ENCODE measurements at regions not wholly inside any gene's neighbourhood (a gene's known extent, or its start where the extent isn't known, plus 50 kb on each side); places are given as distances from the start of the nearest gene placed in this dataset.

GRCh38 chr12:32033406-32033805 is 73.2 kb upstream of the BICD1 start:
- H3K36me3 Mint-ChIP-seq = no peaks in the 10 kb centered on the region
- H3K4me3 Mint-ChIP-seq = no peak overlapping the region
- no peak for DNase-seq
- Histone ChIP-seq H3K9me3 (ENCODE audit: control insufficient read depth, insufficient read depth, low read length) (no peaks in the 10 kb centered on the region), H3K27me3 (ENCODE audit: control insufficient read depth, insufficient read depth, low read length) (no peaks in the 10 kb centered on the region), H3K4me1 (ENCODE audit: control insufficient read depth, insufficient read depth, low read length) (no peaks in the 10 kb centered on the region), H3K27ac (ENCODE audit: low read length) (no peak overlapping the region), H3K36me3 (ENCODE audit: control insufficient read depth, insufficient read depth, low read length) (no peaks in the 10 kb centered on the region), H3K4me3 (ENCODE audit: low read length) (no peak overlapping the region)
- H3K4me1 Mint-ChIP-seq = peaks cover 0 to 6% of the 10 kb centered on the region in 2 donors
- no peaks in the 10 kb centered on the region for H3K9me3 Mint-ChIP-seq
- intact Hi-C loops (cut with micrococcal nuclease) = no loop called here
- no peak for ATAC-seq
- TF ChIP-seq, protein P1, sequence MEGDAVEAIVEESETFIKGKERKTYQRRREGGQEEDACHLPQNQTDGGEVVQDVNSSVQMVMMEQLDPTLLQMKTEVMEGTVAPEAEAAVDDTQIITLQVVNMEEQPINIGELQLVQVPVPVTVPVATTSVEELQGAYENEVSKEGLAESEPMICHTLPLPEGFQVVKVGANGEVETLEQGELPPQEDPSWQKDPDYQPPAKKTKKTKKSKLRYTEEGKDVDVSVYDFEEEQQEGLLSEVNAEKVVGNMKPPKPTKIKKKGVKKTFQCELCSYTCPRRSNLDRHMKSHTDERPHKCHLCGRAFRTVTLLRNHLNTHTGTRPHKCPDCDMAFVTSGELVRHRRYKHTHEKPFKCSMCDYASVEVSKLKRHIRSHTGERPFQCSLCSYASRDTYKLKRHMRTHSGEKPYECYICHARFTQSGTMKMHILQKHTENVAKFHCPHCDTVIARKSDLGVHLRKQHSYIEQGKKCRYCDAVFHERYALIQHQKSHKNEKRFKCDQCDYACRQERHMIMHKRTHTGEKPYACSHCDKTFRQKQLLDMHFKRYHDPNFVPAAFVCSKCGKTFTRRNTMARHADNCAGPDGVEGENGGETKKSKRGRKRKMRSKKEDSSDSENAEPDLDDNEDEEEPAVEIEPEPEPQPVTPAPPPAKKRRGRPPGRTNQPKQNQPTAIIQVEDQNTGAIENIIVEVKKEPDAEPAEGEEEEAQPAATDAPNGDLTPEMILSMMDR (IDR thresholded peaks at IDR 0.05) = no peak
- H3K27ac Mint-ChIP-seq = no peak overlapping the region
- 89% methylated on average over 2 of the region's 2 CpGs for WGBS (ENCODE audit: insufficient coverage)
- peaks cover 0 to 3% of the 10 kb centered on the region in 2 donors for H3K27me3 Mint-ChIP-seq (ENCODE audit: low read depth in 2 of 2)

GRCh38 chr12:32034045-32034444 is 72.6 kb upstream of the BICD1 start:
- H3K4me1 ChIP-seq (ENCODE audit: control insufficient read depth, insufficient read depth, low read length) = no peaks in the 10 kb centered on the region
- DNase-seq (no peak), ATAC-seq (no peak)
- intact Hi-C loops (cut with micrococcal nuclease) = no loop called here
- Mint-ChIP-seq H3K4me1 (peaks cover 0 to 6% of the 10 kb centered on the region in 2 donors), H3K4me3 (no peak overlapping the region), H3K27ac (no peak overlapping the region), H3K36me3 (no peaks in the 10 kb centered on the region), H3K9me3 (no peaks in the 10 kb centered on the region), H3K27me3 (ENCODE audit: low read depth in 2 of 2) (peaks cover 0 to 3% of the 10 kb centered on the region in 2 donors)
- H3K4me3 ChIP-seq (ENCODE audit: low read length) = no peak overlapping the region
- no peaks in the 10 kb centered on the region for H3K27me3 ChIP-seq (ENCODE audit: control insufficient read depth, insufficient read depth, low read length)
- H3K27ac ChIP-seq (ENCODE audit: low read length) = no peak overlapping the region
- H3K36me3 ChIP-seq (ENCODE audit: control insufficient read depth, insufficient read depth, low read length) = no peaks in the 10 kb centered on the region
- 93% methylated on average over 2 of the region's 2 CpGs for WGBS (ENCODE audit: insufficient coverage)
- H3K9me3 ChIP-seq (ENCODE audit: control insufficient read depth, insufficient read depth, low read length) = no peaks in the 10 kb centered on the region
- TF ChIP-seq, protein P1 (IDR thresholded peaks at IDR 0.05) = no peak

GRCh38 chr12:32036477-32037263 is 70.0 kb upstream of the BICD1 start:
- WGBS (ENCODE audit: insufficient coverage) = 86% methylated on average over 10 of the region's 11 CpGs
- H3K27ac Mint-ChIP-seq = no peak overlapping the region
- Histone ChIP-seq H3K36me3 (ENCODE audit: control insufficient read depth, insufficient read depth, low read length) (no peaks in the 10 kb centered on the region), H3K9me3 (ENCODE audit: control insufficient read depth, insufficient read depth, low read length) (no peaks in the 10 kb centered on the region), H3K27me3 (ENCODE audit: control insufficient read depth, insufficient read depth, low read length) (no peaks in the 10 kb centered on the region), H3K4me1 (ENCODE audit: control insufficient read depth, insufficient read depth, low read length) (no peaks in the 10 kb centered on the region), H3K27ac (ENCODE audit: low read length) (no peak overlapping the region), H3K4me3 (ENCODE audit: low read length) (no peak overlapping the region)
- DNase-seq (no peak), ATAC-seq (no peak)
- intact Hi-C loops (cut with micrococcal nuclease) = no loop called here
- H3K4me1 Mint-ChIP-seq = no peaks in the 10 kb centered on the region
- H3K9me3 Mint-ChIP-seq = no peaks in the 10 kb centered on the region
- TF ChIP-seq, protein P1 (IDR thresholded peaks at IDR 0.05) = no peak
- no peak overlapping the region for H3K4me3 Mint-ChIP-seq
- H3K27me3 Mint-ChIP-seq (ENCODE audit: low read depth in 2 of 2) = no peaks in the 10 kb centered on the region
- no peaks in the 10 kb centered on the region for H3K36me3 Mint-ChIP-seq

DNA sequence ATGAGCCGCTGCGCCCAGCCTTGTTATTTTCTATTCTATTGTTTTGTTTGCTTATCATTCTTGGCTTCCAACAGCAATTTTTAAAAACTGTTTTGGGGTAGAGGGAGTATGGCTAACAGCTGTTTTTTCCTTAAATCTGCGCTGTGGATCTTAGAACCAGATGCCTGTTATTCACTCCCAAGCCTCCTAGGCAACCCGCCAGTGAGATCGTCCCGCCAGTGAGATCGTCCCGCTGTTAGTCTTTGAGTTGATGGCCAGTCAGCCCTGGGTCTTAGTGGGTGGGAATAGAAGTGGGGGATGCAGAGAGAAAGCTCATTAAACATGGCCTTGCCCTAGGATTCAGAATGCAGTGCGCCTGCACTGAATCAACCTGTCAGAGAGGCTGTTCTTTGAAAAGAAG is 67.3 kb upstream of the BICD1 start:
- intact Hi-C loops (cut with micrococcal nuclease) = no loop called here
- Histone ChIP-seq H3K27ac (ENCODE audit: low read length) (no peak overlapping the region), H3K4me1 (ENCODE audit: control insufficient read depth, insufficient read depth, low read length) (no peaks in the 10 kb centered on the region), H3K36me3 (ENCODE audit: control insufficient read depth, insufficient read depth, low read length) (no peaks in the 10 kb centered on the region), H3K4me3 (ENCODE audit: low read length) (no peak overlapping the region), H3K27me3 (ENCODE audit: control insufficient read depth, insufficient read depth, low read length) (no peaks in the 10 kb centered on the region), H3K9me3 (ENCODE audit: control insufficient read depth, insufficient read depth, low read length) (peaks cover 14% of the 10 kb centered on the region)
- Mint-ChIP-seq H3K27ac (no peak overlapping the region), H3K4me3 (no peak overlapping the region), H3K4me1 (no peaks in the 10 kb centered on the region), H3K36me3 (peaks cover 8% of the 10 kb centered on the region), H3K9me3 (peaks cover 3 to 7% of the 10 kb centered on the region in 2 donors), H3K27me3 (ENCODE audit: low read depth in 2 of 2) (no peaks in the 10 kb centered on the region)
- DNase-seq = no peak
- TF ChIP-seq, protein P1 (IDR thresholded peaks at IDR 0.05) = no peak
- WGBS (ENCODE audit: insufficient coverage) = 88% methylated on average over 9 of the region's 9 CpGs
- ATAC-seq = no peak
